GM23338 (cell line): ENCODE measurements at regions not wholly inside any gene's neighbourhood (a gene's known extent, or its start where the extent isn't known, plus 50 kb on each side); places are given as distances from the start of the nearest gene placed in this dataset.
A peak's percentile ranks its signal among the peaks of the same experiment; 100 is the strongest.

Experiments
- ATAC-seq: fragments of 200-7000 bp; cut with Tn5 transposase; 3 replicates; pipeline ENCODE4 v1.9.1; 2020
- DNase-seq: peaks from one replicate; pipeline ENCODE4 v3.0.0-alpha.2; 2015; ENCODE audit warnings: low spot score
- H2AFZ ChIP-seq: fragments of 200-600 bp; sonication (generic); 2 replicates; pipeline ENCODE4 v1.8.0; 2016; ENCODE audit warnings: antibody characterized with exemption, mild to moderate bottlenecking, moderate library complexity
- H3F3A ChIP-seq: fragments of 200-600 bp; sonication (generic); replicated peaks from 2 replicates; pipeline ENCODE4 v1.8.0; 2017; ENCODE audit warnings: antibody characterized with exemption, mixed run types, low read depth
- H3K27ac ChIP-seq: fragments of 200-600 bp; sonication (generic); 2 replicates; pipeline ENCODE4 v1.6.1; 2016; ENCODE audit warnings: low read depth
- H3K27me3 ChIP-seq: fragments of 200-600 bp; sonication (generic); 2 replicates; pipeline ENCODE4 v1.8.0; 2016; ENCODE audit warnings: mild to moderate bottlenecking, mixed run types, moderate library complexity; ENCODE audit not compliant: insufficient read depth
- H3K36me3 ChIP-seq: fragments of 200-600 bp; sonication (generic); 2 replicates; pipeline ENCODE4 v1.8.0; 2016; ENCODE audit warnings: mild to moderate bottlenecking; ENCODE audit not compliant: insufficient read depth
- H3K4me1 ChIP-seq: fragments of 200-600 bp; sonication (generic); 2 replicates; pipeline ENCODE4 v1.8.0; 2016; ENCODE audit warnings: mild to moderate bottlenecking, moderate library complexity; ENCODE audit not compliant: insufficient read depth
- H3K4me2 ChIP-seq: fragments of 200-600 bp; sonication (generic); 2 replicates; pipeline ENCODE4 v1.7.1; 2017; ENCODE audit warnings: mixed run types
- H3K4me3 ChIP-seq: fragments of 200-600 bp; sonication (generic); 2 replicates; pipeline ENCODE4 v1.6.1; 2016; ENCODE audit warnings: mixed run types
- H3K79me2 ChIP-seq: fragments of 200-600 bp; sonication (generic); replicated peaks from 2 replicates; pipeline ENCODE4 v1.8.0; 2017; ENCODE audit warnings: mild to moderate bottlenecking; ENCODE audit not compliant: insufficient read depth
- H3K9me2 ChIP-seq: fragments of 200-600 bp; sonication (generic); 2 replicates; pipeline ENCODE4 v1.8.0; 2017; ENCODE audit not compliant: insufficient read depth
- H4K20me1 ChIP-seq: fragments of 200-600 bp; sonication (generic); replicated peaks from 2 replicates; pipeline ENCODE4 v1.8.0; 2017; ENCODE audit warnings: mild to moderate bottlenecking; ENCODE audit not compliant: insufficient read depth
- H3K27ac Mint-ChIP-seq: 2 replicates; pipeline ENCODE4 v1.8.0; 2020; ENCODE audit warnings: inconsistent platforms, mild to moderate bottlenecking, moderate library complexity, mixed read lengths
- H3K27me3 Mint-ChIP-seq: 3 replicates; pipeline ENCODE4 v1.8.0; 2022; ENCODE audit warnings: low read depth, mild to moderate bottlenecking, moderate library complexity, mixed read lengths, inconsistent platforms; ENCODE audit not compliant: insufficient read depth, poor library complexity
- H3K36me3 Mint-ChIP-seq: 3 replicates; pipeline ENCODE4 v1.8.0; 2021; ENCODE audit warnings: low read depth, mild to moderate bottlenecking, inconsistent platforms, moderate library complexity, mixed read lengths
- H3K4me1 Mint-ChIP-seq: 3 replicates; pipeline ENCODE4 v1.8.0; 2020; ENCODE audit warnings: mild to moderate bottlenecking, inconsistent platforms, mixed read lengths
- H3K4me3 Mint-ChIP-seq: 3 replicates; pipeline ENCODE4 v1.8.0; 2021; ENCODE audit warnings: moderate library complexity, mild to moderate bottlenecking, inconsistent platforms, mixed read lengths
- H3K9me3 Mint-ChIP-seq: 3 replicates; pipeline ENCODE4 v1.8.0; 2020; ENCODE audit warnings: moderate library complexity, mild to moderate bottlenecking, inconsistent platforms, mixed read lengths
- ETS1 ChIP-seq: IDR thresholded peaks from 2 replicates; pipeline ENCODE4 v1.6.1; 2016; ENCODE audit warnings: antibody characterized with exemption
- EZH2 ChIP-seq: fragments of 200-600 bp; sonication (generic); IDR thresholded peaks from one replicate; pipeline ENCODE4 v1.8.0; 2017; ENCODE audit warnings: antibody characterized with exemption, mild to moderate bottlenecking, low read depth; ENCODE audit not compliant: unreplicated experiment
- EZH2phosphoT487 ChIP-seq: fragments of 200-600 bp; sonication (generic); IDR thresholded peaks from one replicate; pipeline ENCODE4 v1.8.1; 2018; ENCODE audit warnings: antibody characterized with exemption; ENCODE audit not compliant: unreplicated experiment
- NANOG ChIP-seq: IDR thresholded peaks from 2 replicates; pipeline ENCODE4 v1.6.1; 2016; ENCODE audit warnings: antibody characterized with exemption, borderline replicate concordance
- POLR2AphosphoS5 ChIP-seq: IDR thresholded peaks from 2 replicates; pipeline ENCODE4 v1.6.1; 2016; ENCODE audit warnings: antibody characterized with exemption, low read depth
- REST ChIP-seq: IDR thresholded peaks from one replicate; pipeline ENCODE4 v1.6.1; 2018; ENCODE audit warnings: antibody characterized with exemption; ENCODE audit not compliant: unreplicated experiment
- ZNF331 ChIP-seq: fragments of 250-450 bp; sonication (Bioruptor Pico); IDR thresholded peaks from 2 replicates; pipeline ENCODE4 v1.5.0; 2020; ENCODE audit warnings: low read depth, mild to moderate bottlenecking, moderate library complexity
- TF ChIP-seq, protein P1 (sequence below), 2 experiments: fragments of 200-600 bp in 1 of 2; sonication (generic) in 1 of 2; conservative IDR thresholded peaks; 2 replicates each; pipeline versions ENCODE4 v1.5.1 to v1.6.1; 2016 to 2017; ENCODE audit warnings: antibody characterized with exemption in 2 of 2, low read depth in 2 of 2, mild to moderate bottlenecking in 2 of 2, moderate library complexity in 1 of 2
- TF ChIP-seq, protein P2 (sequence below): fragments of 250-450 bp; sonication (Bioruptor Pico); IDR thresholded peaks from 2 replicates; pipeline ENCODE4 v1.5.0; 2020; ENCODE audit warnings: mild to moderate bottlenecking, moderate library complexity

GRCh38 chr6:103047567-103047966, 1654.1 kb downstream of the GRIK2 start:
- Mint-ChIP-seq H3K36me3 (peaks cover 6% of the 10 kb centered on the region; the same call in 2 of the 3 replicates), H3K27me3 (no peaks in the 10 kb centered on the region), H3K4me1 (peaks cover 6% of the 10 kb centered on the region; the same call in 2 of the 3 replicates), H3K4me3 (no peak overlapping the region), H3K27ac (no peak overlapping the region), H3K9me3 (peaks cover 17% of the 10 kb centered on the region)
- TF ChIP-seq ZNF331: no peak
- TF ChIP-seq NANOG: peak; percentile 28; the same call in 1 of the 2 replicates
- Histone ChIP-seq H2AFZ (no peak overlapping the region), H3K4me3 (no peak overlapping the region), H3K4me2 (no peak overlapping the region), H3F3A (no peaks in the 10 kb centered on the region), H3K36me3 (0 out of 2 replicates have a peak, but pooled peaks cover 3% of the 10 kb centered on the region), H4K20me1 (no peaks in the 10 kb centered on the region), H3K9me2 (no peaks in the 10 kb centered on the region), H3K4me1 (peaks cover 6% of the 10 kb centered on the region), H3K27ac (no peak overlapping the region), H3K27me3 (no peaks in the 10 kb centered on the region), H3K79me2 (no peaks in the 10 kb centered on the region)
- DNase-seq (peak; percentile 57), ATAC-seq (peak; percentile 67)

- Histone ChIP-seq H3K4me1 (no peaks in the 10 kb centered on the region), H3K79me2 (no peaks in the 10 kb centered on the region), H3K4me3 (no peak overlapping the region), H3K36me3 (no peaks in the 10 kb centered on the region), H3K27me3 (no peaks in the 10 kb centered on the region), H3K27ac (no peak overlapping the region), H2AFZ (no peak overlapping the region), H4K20me1 (no peaks in the 10 kb centered on the region), H3F3A (no peaks in the 10 kb centered on the region), H3K9me2 (no peaks in the 10 kb centered on the region), H3K4me2 (no peak overlapping the region)
- Mint-ChIP-seq H3K4me3 (no peak overlapping the region), H3K27ac (no peak overlapping the region), H3K9me3 (peaks cover 6% of the 10 kb centered on the region; the same call in 2 of the 3 replicates), H3K36me3 (no peaks in the 10 kb centered on the region; the same call in 2 of the 3 replicates), H3K27me3 (no peaks in the 10 kb centered on the region), H3K4me1 (no peaks in the 10 kb centered on the region)
- no peak for DNase-seq
- ATAC-seq: no peak
- TF ChIP-seq EZH2phosphoT487 (no peak), POLR2AphosphoS5 (no peak), ZNF331 (no peak), EZH2 (no peak), REST (no peak), NANOG (no peak), ETS1 (no peak)
- TF ChIP-seq, protein P1, sequence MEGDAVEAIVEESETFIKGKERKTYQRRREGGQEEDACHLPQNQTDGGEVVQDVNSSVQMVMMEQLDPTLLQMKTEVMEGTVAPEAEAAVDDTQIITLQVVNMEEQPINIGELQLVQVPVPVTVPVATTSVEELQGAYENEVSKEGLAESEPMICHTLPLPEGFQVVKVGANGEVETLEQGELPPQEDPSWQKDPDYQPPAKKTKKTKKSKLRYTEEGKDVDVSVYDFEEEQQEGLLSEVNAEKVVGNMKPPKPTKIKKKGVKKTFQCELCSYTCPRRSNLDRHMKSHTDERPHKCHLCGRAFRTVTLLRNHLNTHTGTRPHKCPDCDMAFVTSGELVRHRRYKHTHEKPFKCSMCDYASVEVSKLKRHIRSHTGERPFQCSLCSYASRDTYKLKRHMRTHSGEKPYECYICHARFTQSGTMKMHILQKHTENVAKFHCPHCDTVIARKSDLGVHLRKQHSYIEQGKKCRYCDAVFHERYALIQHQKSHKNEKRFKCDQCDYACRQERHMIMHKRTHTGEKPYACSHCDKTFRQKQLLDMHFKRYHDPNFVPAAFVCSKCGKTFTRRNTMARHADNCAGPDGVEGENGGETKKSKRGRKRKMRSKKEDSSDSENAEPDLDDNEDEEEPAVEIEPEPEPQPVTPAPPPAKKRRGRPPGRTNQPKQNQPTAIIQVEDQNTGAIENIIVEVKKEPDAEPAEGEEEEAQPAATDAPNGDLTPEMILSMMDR (conservative IDR thresholded peaks at IDR 0.05; ENCODE audit: low read depth in 2 of 2): no peak
- TF ChIP-seq, protein P2, sequence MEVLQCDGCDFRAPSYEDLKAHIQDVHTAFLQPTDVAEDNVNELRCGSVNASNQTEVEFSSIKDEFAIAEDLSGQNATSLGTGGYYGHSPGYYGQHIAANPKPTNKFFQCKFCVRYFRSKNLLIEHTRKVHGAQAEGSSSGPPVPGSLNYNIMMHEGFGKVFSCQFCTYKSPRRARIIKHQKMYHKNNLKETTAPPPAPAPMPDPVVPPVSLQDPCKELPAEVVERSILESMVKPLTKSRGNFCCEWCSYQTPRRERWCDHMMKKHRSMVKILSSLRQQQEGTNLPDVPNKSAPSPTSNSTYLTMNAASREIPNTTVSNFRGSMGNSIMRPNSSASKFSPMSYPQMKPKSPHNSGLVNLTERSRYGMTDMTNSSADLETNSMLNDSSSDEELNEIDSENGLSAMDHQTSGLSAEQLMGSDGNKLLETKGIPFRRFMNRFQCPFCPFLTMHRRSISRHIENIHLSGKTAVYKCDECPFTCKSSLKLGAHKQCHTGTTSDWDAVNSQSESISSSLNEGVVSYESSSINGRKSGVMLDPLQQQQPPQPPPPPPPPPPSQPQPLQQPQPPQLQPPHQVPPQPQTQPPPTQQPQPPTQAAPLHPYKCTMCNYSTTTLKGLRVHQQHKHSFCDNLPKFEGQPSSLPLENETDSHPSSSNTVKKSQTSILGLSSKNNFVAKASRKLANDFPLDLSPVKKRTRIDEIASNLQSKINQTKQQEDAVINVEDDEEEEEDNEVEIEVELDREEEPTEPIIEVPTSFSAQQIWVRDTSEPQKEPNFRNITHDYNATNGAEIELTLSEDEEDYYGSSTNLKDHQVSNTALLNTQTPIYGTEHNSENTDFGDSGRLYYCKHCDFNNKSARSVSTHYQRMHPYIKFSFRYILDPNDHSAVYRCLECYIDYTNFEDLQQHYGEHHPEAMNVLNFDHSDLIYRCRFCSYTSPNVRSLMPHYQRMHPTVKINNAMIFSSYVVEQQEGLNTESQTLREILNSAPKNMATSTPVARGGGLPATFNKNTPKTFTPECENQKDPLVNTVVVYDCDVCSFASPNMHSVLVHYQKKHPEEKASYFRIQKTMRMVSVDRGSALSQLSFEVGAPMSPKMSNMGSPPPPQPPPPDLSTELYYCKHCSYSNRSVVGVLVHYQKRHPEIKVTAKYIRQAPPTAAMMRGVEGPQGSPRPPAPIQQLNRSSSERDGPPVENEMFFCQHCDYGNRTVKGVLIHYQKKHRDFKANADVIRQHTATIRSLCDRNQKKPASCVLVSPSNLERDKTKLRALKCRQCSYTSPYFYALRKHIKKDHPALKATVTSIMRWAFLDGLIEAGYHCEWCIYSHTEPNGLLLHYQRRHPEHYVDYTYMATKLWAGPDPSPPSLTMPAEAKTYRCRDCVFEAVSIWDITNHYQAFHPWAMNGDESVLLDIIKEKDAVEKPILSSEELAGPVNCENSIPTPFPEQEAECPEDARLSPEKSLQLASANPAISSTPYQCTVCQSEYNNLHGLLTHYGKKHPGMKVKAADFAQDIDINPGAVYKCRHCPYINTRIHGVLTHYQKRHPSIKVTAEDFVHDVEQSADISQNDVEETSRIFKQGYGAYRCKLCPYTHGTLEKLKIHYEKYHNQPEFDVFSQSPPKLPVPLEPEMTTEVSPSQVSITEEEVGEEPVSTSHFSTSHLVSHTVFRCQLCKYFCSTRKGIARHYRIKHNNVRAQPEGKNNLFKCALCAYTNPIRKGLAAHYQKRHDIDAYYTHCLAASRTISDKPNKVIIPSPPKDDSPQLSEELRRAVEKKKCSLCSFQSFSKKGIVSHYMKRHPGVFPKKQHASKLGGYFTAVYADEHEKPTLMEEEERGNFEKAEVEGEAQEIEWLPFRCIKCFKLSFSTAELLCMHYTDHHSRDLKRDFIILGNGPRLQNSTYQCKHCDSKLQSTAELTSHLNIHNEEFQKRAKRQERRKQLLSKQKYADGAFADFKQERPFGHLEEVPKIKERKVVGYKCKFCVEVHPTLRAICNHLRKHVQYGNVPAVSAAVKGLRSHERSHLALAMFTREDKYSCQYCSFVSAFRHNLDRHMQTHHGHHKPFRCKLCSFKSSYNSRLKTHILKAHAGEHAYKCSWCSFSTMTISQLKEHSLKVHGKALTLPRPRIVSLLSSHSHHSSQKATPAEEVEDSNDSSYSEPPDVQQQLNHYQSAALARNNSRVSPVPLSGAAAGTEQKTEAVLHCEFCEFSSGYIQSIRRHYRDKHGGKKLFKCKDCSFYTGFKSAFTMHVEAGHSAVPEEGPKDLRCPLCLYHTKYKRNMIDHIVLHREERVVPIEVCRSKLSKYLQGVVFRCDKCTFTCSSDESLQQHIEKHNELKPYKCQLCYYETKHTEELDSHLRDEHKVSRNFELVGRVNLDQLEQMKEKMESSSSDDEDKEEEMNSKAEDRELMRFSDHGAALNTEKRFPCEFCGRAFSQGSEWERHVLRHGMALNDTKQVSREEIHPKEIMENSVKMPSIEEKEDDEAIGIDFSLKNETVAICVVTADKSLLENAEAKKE (CRISPR knock-in tag): no peak
These were observed 1648.8 kb downstream of the GRIK2 start for GRCh38 chr6:103042336-103042735.
